Gastroesophageal sphincter (tissue), 3 donors: ENCODE measurements at regions not wholly inside any gene's neighbourhood (a gene's known extent, or its start where the extent isn't known, plus 50 kb on each side); places are given as distances from the start of the nearest gene placed in this dataset.

Source experiments
- CTCF ChIP-seq, 4 experiments: fragments of 200-600 bp in 2 of 4; fragments of 450-650 bp in 2 of 4; sonication (generic) in 1 of 4; IDR thresholded peaks; one replicate each; pipeline ENCODE4 v1.5.1; 2017 to 2019; ENCODE audit warnings: antibody characterized with exemption in 4 of 4, mild to moderate bottlenecking in 2 of 4, moderate library complexity in 2 of 4
- POLR2A ChIP-seq, 2 donors: fragments of 450-650 bp; IDR thresholded peaks; one replicate each; pipeline ENCODE4 v1.6.1; 2017; ENCODE audit warnings: antibody characterized with exemption in 2 of 2, mild to moderate bottlenecking in 2 of 2, moderate library complexity in 1 of 2
- POLR2AphosphoS5 ChIP-seq: sonication (generic); formaldehyde crosslinking; IDR thresholded peaks from one replicate; pipeline ENCODE4 v1.6.1; 2017; ENCODE audit warnings: antibody characterized with exemption

GRCh38 chr19:23542562-23542961 lies 144.4 kb downstream of the ZNF675 start:
- TF ChIP-seq CTCF (IDR thresholded peaks at IDR 0.05) (no peak), POLR2A (IDR thresholded peaks at IDR 0.05) (no peak), POLR2AphosphoS5 (no peak)
